ENCODE measurements at regions not wholly inside any gene's neighbourhood (a gene's known extent, or its start where the extent isn't known, plus 50 kb on each side); places are given as distances from the start of the nearest gene placed in this dataset.

GRCh38 chr2:136639651-136640050 is 125.7 kb upstream of the THSD7B start:
- no peaks in the 10 kb centered on the region for H3K4me1 Mint-ChIP-seq (ENCODE audit: unreplicated experiment)
- no peaks in the 10 kb centered on the region for H3K36me3 Mint-ChIP-seq (ENCODE audit: low read depth, unreplicated experiment)
- no peaks in the 10 kb centered on the region for H3K27me3 Mint-ChIP-seq (ENCODE audit: unreplicated experiment)
- no peak for DNase-seq (ENCODE audit: low spot score)
- no peaks in the 10 kb centered on the region for H3K9me3 Mint-ChIP-seq (ENCODE audit: unreplicated experiment)
- H3K4me3 Mint-ChIP-seq (ENCODE audit: unreplicated experiment) = no peak overlapping the region
- no peak for TF ChIP-seq CTCF (IDR thresholded peaks at IDR 0.05; ENCODE audit: unreplicated experiment)
- no peak overlapping the region for H3K27ac Mint-ChIP-seq (ENCODE audit: unreplicated experiment)

DNA sequence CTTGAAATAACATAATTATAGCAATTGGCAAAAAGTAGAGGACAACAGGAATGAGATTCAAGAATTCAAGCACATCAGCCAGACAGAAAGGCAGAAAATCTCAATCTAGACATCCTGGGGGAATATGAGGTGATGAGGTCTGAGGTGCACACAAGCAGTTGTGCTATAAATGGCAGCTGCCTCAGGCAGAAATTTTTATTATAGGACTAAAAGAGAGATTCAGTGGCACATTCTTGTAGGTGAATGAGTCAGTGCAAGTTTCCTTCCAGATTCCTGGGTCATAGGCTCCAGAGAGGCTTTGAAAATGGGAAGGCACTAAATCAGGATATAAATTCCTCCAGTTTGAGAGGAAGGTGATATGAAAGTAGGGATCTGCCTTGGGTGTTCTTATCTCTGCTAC is 127.2 kb upstream of the THSD7B start:
- no peaks in the 10 kb centered on the region for H3K36me3 Mint-ChIP-seq (ENCODE audit: low read depth, unreplicated experiment)
- no peak overlapping the region for H3K27ac Mint-ChIP-seq (ENCODE audit: unreplicated experiment)
- no peaks in the 10 kb centered on the region for H3K9me3 Mint-ChIP-seq (ENCODE audit: unreplicated experiment)
- DNase-seq (ENCODE audit: low spot score) = no peak
- no peak for TF ChIP-seq CTCF (IDR thresholded peaks at IDR 0.05; ENCODE audit: unreplicated experiment)
- no peaks in the 10 kb centered on the region for H3K27me3 Mint-ChIP-seq (ENCODE audit: unreplicated experiment)
- H3K4me1 Mint-ChIP-seq (ENCODE audit: unreplicated experiment) = no peaks in the 10 kb centered on the region
- no peak overlapping the region for H3K4me3 Mint-ChIP-seq (ENCODE audit: unreplicated experiment)

GRCh38 chr2:136637402-136637801 is 127.9 kb upstream of the THSD7B start:
- Mint-ChIP-seq H3K9me3 (ENCODE audit: unreplicated experiment) (no peaks in the 10 kb centered on the region), H3K4me3 (ENCODE audit: unreplicated experiment) (no peak overlapping the region), H3K27ac (ENCODE audit: unreplicated experiment) (no peak overlapping the region), H3K4me1 (ENCODE audit: unreplicated experiment) (no peaks in the 10 kb centered on the region), H3K36me3 (ENCODE audit: low read depth, unreplicated experiment) (no peaks in the 10 kb centered on the region), H3K27me3 (ENCODE audit: unreplicated experiment) (peaks cover 2% of the 10 kb centered on the region)
- DNase-seq (ENCODE audit: low spot score) = no peak
- no peak for TF ChIP-seq CTCF (IDR thresholded peaks at IDR 0.05; ENCODE audit: unreplicated experiment)

DNA sequence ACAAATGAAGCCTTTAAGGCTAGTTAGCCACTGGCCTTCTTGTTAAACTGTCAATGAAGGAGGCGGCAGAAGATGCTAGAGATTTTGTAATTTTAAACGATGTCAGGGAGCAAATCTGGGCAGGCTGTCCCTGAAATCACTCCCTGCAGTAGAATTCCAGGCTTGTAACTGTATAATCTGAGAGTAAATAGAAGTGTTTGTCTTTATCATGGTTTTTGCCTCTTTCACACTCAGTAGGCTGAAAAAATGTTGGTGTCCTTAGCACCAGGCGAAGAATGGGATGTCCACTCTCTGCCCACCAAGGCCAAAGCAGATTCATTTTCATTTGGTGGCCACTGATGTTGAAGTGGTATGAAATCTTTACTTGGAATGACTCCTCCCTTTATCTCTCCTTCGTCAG is 136.9 kb upstream of the THSD7B start:
- Mint-ChIP-seq H3K4me3 (ENCODE audit: unreplicated experiment) (no peak overlapping the region), H3K9me3 (ENCODE audit: unreplicated experiment) (no peaks in the 10 kb centered on the region), H3K27me3 (ENCODE audit: unreplicated experiment) (peaks cover 2% of the 10 kb centered on the region), H3K4me1 (ENCODE audit: unreplicated experiment) (no peaks in the 10 kb centered on the region), H3K36me3 (ENCODE audit: low read depth, unreplicated experiment) (no peaks in the 10 kb centered on the region), H3K27ac (ENCODE audit: unreplicated experiment) (no peak overlapping the region)
- DNase-seq (ENCODE audit: low spot score) = no peak
- TF ChIP-seq CTCF (IDR thresholded peaks at IDR 0.05; ENCODE audit: unreplicated experiment) = no peak

- no peak for TF ChIP-seq CTCF (IDR thresholded peaks at IDR 0.05; ENCODE audit: unreplicated experiment)
- no peak overlapping the region for H3K27ac Mint-ChIP-seq (ENCODE audit: unreplicated experiment)
These were observed 152.2 kb upstream of the THSD7B start for GRCh38 chr2:136613096-136613495.

More at GRCh38 chr2:136613096-136613495, 152.2 kb upstream of the THSD7B start:
- H3K36me3 Mint-ChIP-seq (ENCODE audit: low read depth, unreplicated experiment) = no peaks in the 10 kb centered on the region
- peaks cover 1% of the 10 kb centered on the region for H3K27me3 Mint-ChIP-seq (ENCODE audit: unreplicated experiment)
- H3K4me1 Mint-ChIP-seq (ENCODE audit: unreplicated experiment) = peaks cover 4% of the 10 kb centered on the region
- no peak overlapping the region for H3K4me3 Mint-ChIP-seq (ENCODE audit: unreplicated experiment)
- H3K9me3 Mint-ChIP-seq (ENCODE audit: unreplicated experiment) = no peaks in the 10 kb centered on the region
- no peak for DNase-seq (ENCODE audit: low spot score)

Data from endothelial cell (in vitro differentiated cells).